ENCODE measurements at regions not wholly inside any gene's neighbourhood (a gene's known extent, or its start where the extent isn't known, plus 50 kb on each side); places are given as distances from the start of the nearest gene placed in this dataset.

DNA sequence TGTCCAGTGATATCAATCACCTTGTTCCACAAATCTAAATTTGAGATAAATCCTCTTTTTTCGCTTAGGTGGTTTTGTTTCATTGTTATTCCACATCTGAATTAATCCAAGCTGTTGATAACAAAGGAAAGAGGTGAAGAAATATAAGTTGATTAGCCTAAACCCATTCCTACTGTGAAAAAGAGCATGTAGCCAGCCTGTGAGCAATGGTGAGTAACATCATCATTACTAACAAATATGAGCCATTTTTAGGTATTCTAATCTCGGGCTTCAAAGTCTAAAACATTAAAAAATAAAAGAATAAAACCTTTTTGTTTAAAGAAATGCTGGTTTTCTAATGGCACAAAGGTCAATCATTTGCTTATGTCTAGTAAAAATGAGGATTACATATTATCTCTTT, 52.1 kb upstream of the P3H2 start:
- TF ChIP-seq ZNF565 (CRISPR knock-in tag; conservative IDR thresholded peaks at IDR 0.05; ENCODE audit: low read depth) (no peak), BACH2 (CRISPR knock-in tag; IDR thresholded peaks at IDR 0.05; ENCODE audit: borderline replicate concordance) (no peak), ZNF70 (CRISPR knock-in tag; IDR thresholded peaks at IDR 0.05) (no peak), CSDC2 (CRISPR knock-in tag; IDR thresholded peaks at IDR 0.05) (no peak), GLIS3 (CRISPR knock-in tag; IDR thresholded peaks at IDR 0.05) (no peak), ISL1 (CRISPR knock-in tag; IDR thresholded peaks at IDR 0.05) (no peak), ZFP3 (CRISPR knock-in tag; IDR thresholded peaks at IDR 0.05) (no peak), ESRRG (CRISPR knock-in tag; IDR thresholded peaks at IDR 0.05) (no peak), ARNTL (CRISPR knock-in tag; IDR thresholded peaks at IDR 0.05; ENCODE audit: borderline replicate concordance, low read depth) (no peak), OSR1 (CRISPR knock-in tag; IDR thresholded peaks at IDR 0.05) (no peak), PPARA (CRISPR knock-in tag; IDR thresholded peaks at IDR 0.05; ENCODE audit: borderline replicate concordance) (no peak), ZC3H10 (CRISPR knock-in tag; IDR thresholded peaks at IDR 0.05) (no peak), TCF4 (CRISPR knock-in tag; IDR thresholded peaks at IDR 0.05; ENCODE audit: borderline replicate concordance) (no peak), SNAI2 (CRISPR knock-in tag; IDR thresholded peaks at IDR 0.05) (no peak)
- TF ChIP-seq, protein P1, sequence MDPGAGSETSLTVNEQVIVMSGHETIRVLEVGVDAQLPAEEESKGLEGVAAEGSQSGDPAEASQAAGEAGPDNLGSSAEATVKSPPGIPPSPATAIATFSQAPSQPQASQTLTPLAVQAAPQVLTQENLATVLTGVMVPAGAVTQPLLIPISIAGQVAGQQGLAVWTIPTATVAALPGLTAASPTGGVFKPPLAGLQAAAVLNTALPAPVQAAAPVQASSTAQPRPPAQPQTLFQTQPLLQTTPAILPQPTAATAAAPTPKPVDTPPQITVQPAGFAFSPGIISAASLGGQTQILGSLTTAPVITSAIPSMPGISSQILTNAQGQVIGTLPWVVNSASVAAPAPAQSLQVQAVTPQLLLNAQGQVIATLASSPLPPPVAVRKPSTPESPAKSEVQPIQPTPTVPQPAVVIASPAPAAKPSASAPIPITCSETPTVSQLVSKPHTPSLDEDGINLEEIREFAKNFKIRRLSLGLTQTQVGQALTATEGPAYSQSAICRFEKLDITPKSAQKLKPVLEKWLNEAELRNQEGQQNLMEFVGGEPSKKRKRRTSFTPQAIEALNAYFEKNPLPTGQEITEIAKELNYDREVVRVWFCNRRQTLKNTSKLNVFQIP (CRISPR knock-in tag; IDR thresholded peaks at IDR 0.05; ENCODE audit: borderline replicate concordance, low read depth), result no peak
- TF ChIP-seq, protein P2, sequence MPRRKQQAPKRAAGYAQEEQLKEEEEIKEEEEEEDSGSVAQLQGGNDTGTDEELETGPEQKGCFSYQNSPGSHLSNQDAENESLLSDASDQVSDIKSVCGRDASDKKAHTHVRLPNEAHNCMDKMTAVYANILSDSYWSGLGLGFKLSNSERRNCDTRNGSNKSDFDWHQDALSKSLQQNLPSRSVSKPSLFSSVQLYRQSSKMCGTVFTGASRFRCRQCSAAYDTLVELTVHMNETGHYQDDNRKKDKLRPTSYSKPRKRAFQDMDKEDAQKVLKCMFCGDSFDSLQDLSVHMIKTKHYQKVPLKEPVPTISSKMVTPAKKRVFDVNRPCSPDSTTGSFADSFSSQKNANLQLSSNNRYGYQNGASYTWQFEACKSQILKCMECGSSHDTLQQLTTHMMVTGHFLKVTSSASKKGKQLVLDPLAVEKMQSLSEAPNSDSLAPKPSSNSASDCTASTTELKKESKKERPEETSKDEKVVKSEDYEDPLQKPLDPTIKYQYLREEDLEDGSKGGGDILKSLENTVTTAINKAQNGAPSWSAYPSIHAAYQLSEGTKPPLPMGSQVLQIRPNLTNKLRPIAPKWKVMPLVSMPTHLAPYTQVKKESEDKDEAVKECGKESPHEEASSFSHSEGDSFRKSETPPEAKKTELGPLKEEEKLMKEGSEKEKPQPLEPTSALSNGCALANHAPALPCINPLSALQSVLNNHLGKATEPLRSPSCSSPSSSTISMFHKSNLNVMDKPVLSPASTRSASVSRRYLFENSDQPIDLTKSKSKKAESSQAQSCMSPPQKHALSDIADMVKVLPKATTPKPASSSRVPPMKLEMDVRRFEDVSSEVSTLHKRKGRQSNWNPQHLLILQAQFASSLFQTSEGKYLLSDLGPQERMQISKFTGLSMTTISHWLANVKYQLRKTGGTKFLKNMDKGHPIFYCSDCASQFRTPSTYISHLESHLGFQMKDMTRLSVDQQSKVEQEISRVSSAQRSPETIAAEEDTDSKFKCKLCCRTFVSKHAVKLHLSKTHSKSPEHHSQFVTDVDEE (CRISPR knock-in tag; IDR thresholded peaks at IDR 0.05), result no peak
- TF ChIP-seq, protein P3, sequence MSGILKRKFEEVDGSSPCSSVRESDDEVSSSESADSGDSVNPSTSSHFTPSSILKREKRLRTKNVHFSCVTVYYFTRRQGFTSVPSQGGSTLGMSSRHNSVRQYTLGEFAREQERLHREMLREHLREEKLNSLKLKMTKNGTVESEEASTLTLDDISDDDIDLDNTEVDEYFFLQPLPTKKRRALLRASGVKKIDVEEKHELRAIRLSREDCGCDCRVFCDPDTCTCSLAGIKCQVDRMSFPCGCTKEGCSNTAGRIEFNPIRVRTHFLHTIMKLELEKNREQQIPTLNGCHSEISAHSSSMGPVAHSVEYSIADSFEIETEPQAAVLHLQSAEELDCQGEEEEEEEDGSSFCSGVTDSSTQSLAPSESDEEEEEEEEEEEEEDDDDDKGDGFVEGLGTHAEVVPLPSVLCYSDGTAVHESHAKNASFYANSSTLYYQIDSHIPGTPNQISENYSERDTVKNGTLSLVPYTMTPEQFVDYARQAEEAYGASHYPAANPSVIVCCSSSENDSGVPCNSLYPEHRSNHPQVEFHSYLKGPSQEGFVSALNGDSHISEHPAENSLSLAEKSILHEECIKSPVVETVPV (CRISPR knock-in tag; IDR thresholded peaks at IDR 0.05), result no peak
- no peak for ATAC-seq

All from SK-N-SH treated with all-trans-retinoic acid at 6 μM for 48 hours (cell line).